ENCODE measurements at regions not wholly inside any gene's neighbourhood (a gene's known extent, or its start where the extent isn't known, plus 50 kb on each side); places are given as distances from the start of the nearest gene placed in this dataset.

DNA sequence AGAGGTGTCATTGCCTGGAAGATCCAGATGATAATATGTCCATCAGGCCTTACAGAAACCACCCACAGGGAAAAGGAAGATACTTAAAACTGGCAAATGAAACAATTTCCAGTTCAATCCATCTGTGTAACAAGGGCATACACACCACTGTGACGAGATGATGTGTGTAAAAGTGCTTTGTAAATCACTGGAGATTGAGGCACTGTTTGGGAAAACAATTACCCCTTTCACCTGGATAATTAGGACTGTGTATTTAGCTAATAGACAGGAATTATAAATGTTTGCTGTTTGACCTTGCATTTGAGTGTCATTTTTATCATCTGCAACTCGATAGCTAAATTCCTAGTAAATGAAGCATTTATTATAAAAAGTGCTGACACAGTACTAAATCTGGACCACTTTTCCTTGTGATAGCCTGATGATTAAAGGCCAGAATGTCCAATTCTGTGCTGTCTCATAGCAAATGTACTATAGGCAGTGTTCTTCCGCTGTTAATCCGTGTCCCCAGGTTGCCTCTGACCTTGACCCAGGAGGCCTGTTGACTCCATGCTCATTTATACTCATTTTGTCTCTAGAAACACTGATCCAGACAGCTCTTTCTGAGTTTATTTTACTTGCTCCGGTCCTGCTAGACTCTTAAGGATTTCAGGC lies 105.8 kb downstream of the LACC1 start:
- no peak for FAIRE-seq

GRCh38 chr13:43986421-43986981 lies 106.8 kb downstream of the LACC1 start:
- no peak for FAIRE-seq

- no peak for FAIRE-seq
Observed at GRCh38 chr13:43988302-43988701, 108.6 kb downstream of the LACC1 start.

GRCh38 chr13:43990021-43990420 lies 110.3 kb downstream of the LACC1 start:
- FAIRE-seq = no peak

- no peak for FAIRE-seq
Observed at GRCh38 chr13:43990829-43991228, 111.1 kb downstream of the LACC1 start.

- FAIRE-seq = no peak
Observed at GRCh38 chr13:43991773-43992201, 112.1 kb downstream of the LACC1 start.

DNA sequence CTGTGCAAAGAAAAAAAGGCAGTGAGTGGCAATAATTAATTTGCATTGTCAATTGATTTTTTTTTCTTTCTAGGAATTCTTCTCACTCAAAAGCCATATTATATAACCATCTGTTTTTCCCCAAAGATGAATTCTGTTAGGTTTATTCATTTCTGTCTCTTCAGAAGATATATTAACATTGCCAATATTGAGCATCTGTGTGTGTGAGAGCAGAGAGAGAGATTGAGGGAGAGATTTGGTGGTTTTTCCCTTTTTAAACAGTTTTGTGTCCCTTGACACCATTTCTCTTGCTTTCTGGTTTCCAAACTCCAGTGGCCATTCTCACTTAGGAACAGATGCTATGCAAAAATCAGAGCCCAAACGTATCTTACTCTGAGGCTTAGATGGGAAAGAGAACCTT lies 112.5 kb downstream of the LACC1 start:
- no peak for FAIRE-seq

DNA sequence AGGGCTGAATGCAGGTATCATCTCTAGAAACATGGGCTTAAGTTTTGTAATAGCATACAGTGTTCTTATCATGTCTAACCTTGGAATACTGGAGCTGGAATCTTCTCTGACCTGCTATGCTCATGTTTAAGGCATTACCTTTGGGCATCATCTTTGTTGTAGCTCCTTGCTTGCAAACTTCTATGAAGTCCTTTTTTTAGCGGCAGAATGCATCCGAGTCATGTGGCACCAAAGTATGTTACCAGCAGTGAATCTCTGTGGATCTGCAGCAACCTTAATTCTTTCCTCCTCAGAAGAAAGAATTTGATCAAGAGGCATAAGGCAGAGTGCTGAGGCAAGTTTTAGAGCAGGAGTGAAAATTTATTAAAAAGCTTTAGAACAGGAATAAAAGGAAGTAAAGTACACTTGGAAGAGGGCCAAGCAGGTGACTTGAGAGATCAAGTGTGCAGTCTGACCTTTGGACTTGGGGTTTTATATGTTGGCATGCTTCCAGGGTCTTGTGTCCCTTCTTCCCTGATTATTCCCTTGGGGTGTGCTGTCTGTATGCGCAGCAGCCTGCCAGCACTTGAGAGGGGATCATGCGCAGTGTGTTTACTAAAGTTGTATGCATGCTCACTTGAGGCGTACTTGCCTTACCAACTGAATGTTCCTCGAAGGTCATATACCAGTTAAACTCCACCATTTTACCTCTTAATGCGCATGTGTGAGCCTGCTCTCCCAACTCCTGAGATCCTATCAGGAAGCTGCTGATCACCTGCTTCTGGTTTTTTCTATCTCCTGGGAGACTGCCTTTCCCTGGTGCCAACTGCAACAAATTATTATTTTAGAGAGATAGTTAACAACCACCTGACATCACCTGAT lies 115.5 kb downstream of the LACC1 start:
- FAIRE-seq = no peak

- FAIRE-seq = no peak
Observed at GRCh38 chr13:43996221-43996620, 116.5 kb downstream of the LACC1 start.

DNA sequence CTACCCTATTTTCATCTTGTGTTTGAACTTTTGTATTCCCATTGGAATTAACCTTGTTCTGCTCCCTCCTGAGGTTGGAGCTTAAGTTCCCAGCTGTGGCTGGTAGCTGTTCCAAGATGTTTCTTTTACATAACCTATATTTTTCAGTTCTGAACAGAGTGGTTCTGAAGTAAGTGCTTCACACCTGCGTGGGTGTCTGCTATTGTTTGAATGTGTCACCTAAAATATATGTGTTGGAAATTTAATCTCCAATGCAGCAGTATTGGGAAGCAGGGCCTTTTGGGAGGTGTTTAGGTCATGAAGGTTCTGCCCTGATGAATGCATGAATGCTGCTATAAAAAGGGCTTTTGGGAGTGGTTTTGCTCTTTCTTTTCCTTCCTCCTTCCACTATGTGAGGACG lies 123.8 kb downstream of the LACC1 start:
- no peak for FAIRE-seq

DNA sequence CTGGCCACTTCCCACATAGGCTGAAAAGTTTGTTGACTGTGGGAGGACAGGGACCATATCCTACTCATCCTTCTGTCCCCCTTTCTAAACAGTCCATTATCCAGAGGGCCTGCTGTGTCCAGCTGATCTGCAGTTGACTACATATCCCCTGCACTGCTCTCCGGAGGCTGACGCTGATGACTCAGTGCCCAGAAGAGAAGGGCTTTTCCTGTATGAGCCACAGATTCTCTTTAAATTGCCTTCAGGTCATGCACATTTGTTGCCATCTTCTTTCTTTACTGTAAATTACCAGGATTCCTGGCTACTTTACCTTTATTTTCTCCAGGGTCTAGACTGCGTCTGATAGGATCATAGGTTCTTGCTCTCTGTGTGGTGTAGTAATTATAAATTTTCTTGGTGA lies 125.2 kb downstream of the LACC1 start:
- FAIRE-seq = no peak

GRCh38 chr13:44007451-44007850 lies 127.7 kb downstream of the LACC1 start:
- FAIRE-seq = no peak

DNA sequence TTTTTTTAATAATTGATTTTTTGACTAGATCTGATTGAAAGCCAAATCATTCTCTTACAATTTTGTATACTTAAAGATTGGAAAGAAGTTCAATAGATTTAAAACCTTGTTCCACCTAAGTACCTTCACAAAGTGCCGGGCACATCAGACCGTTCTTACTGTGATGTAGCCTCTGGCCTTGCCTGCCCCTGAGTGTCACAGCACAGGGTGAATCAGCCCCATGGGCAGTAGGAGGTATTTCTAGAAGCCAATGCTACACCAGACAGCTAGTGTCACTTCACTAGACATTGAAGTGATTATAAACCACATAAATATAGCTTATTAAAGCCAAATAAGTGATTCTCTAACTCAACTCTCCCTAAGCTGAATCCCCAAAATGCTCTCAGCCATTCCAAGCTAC lies 131.3 kb downstream of the LACC1 start:
- no peak for FAIRE-seq

- no peak for FAIRE-seq
Observed at GRCh38 chr13:44012910-44013757, 133.4 kb downstream of the LACC1 start.

GRCh38 chr13:44013758-44014291 lies 134.1 kb downstream of the LACC1 start:
- peak; percentile 86 for FAIRE-seq

- no peak for FAIRE-seq
Observed at GRCh38 chr13:44014501-44014900, 134.8 kb downstream of the LACC1 start.

DNA sequence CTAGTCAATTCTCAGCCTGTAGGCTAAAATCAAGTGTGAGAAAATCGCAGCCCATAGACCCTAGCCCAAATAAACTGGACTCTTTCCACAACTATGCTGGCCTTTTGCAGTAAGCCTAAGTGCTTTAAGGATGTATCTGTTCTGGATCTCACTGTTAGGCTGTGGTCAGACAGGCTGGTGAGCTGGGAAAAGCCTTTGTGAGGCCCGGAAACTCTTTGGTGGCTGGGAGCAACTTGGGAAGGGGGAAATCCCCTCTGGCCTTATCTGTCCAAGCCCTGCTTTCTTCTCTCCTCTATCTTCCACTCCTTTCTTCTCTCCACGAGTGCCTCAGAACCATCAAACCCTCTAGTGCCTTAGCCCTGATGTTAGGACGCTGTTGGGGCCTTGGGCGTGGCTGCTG lies 135.4 kb downstream of the LACC1 start:
- no peak for FAIRE-seq

DNA sequence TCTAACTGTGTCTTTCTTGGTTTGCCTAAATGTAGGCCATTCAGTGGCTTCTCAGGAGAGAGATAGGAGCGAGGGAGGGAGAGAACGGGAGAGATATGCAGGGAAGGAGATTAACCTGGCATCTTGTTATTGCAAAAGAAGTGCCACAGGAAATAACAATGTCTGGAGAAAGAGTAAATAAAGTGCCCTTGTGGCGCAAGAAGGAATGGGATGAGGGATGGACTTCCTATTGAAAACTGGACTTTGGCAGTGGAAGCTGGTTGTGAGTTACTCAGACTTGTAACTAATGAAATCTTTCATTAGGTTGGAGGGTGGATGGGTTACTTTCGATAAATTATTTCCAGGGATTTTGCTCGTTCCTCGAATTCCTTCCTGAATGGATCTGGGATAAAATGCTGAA lies 136.1 kb downstream of the LACC1 start:
- FAIRE-seq = no peak

DNA sequence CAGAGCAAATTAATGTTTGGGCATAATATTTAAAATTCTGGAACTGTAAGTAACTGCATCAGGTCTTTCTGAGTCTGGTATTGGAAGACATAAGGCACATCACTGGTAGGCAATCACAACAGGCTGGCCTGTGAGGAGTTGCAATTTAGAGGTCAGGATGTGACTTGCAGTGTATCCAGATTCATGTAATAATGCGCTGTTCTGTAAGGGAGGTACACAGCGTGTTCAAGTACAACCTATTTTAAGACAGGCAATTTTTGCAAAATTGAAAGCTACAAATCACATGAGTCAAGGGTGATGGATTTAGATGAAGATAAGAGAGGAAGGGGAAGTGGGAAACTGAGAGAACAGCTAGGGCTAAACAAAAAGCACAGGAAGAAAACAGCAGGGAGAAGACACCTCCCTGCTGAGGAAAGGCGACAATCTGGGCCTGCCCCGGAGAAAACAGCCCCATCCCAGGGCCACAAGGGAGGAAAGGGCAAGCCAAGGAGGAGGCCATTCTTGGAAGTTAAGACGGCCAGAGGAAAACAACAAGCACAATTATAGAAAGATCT lies 138.1 kb downstream of the LACC1 start:
- FAIRE-seq = no peak

DNA sequence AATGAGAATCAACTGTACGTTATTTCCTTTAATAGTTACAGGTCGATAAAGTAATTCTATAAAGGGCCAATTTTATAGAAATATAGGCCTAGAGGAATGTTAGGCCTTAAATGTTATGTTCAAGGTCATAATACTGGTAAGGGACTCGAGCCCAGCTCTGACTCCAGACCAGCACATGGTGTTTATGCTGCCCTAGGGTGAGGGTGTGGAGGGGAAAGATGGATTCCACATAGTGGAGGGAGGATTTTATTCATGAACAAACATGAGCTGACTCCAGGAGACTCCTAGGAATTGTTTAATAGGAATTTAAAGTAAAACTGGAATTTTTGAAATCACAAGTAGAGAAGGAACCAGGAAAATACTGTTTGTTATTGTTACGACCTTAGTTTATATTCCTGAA lies 139.9 kb downstream of the LACC1 start:
- FAIRE-seq = no peak

DNA sequence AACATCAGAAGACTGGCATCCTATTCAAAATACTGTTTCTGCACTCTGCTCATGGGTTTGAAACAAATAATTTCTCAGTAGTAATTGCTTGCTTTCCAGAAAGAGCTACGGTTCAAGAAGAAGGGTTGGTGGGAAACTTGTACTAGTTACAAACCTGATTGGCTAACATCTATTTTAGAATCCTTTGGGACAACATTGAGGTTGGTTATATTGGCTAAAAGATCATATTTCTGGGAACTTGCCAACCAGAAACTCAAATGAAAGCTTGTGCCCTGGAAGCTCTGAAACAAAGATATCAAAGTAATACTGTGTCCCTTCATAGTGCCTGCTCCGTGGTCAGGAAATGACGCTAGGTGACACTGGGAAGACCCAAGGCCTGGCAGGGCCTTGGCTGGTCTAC lies 141.7 kb downstream of the LACC1 start:
- FAIRE-seq = no peak

GRCh38 chr13:44022196-44022595 lies 142.5 kb downstream of the LACC1 start:
- no peak for FAIRE-seq
